Jurkat, Clone E6-1 (cell line): ENCODE measurements at regions not wholly inside any gene's neighbourhood (a gene's known extent, or its start where the extent isn't known, plus 50 kb on each side); places are given as distances from the start of the nearest gene placed in this dataset.
"Not testable (repeated sequence)": the region's sequence is repeated elsewhere in the genome, so short reads cannot be mapped to it uniquely, and the experiment has no call there.

ENCODE experiments used
- DNase-seq: peaks from one replicate; pipeline ENCODE4 v3.0.0-alpha.2; 2011; ENCODE audit warnings: low read depth, low spot score
- H3K4me3 ChIP-seq: 2 replicates; pipeline ENCODE4 v1.5.1; 2011; ENCODE audit warnings: mild to moderate bottlenecking, low read length, control low read depth, moderate library complexity

DNA sequence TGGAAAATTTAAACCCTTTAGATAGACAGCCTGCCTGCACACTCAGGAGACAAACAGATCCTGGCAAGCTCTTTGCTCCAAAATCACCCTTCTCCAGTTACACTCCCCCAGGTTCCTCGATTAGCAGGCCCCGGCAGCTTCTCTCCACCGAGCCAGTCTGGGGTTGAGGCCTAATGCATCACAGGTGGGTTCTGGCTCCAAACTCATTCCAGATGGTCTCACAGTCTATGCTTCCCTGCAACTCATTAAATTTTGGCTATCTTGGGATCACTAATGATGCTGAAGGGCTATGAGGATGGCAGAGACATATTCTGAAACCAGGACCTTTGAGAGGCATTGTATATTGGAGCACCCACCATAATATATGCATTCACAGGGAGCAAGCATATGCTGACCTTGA lies 559.8 kb upstream of the USP24 start:
- no peak for DNase-seq
- no peak overlapping the region for H3K4me3 ChIP-seq

GRCh38 chr1:55774446-55774845 lies 559.3 kb upstream of the USP24 start:
- DNase-seq = no peak
- H3K4me3 ChIP-seq = no peak overlapping the region

- no peak overlapping the region for H3K4me3 ChIP-seq
- DNase-seq = no peak
Measured at GRCh38 chr1:55773211-55773940, 558.2 kb upstream of the USP24 start.

DNA sequence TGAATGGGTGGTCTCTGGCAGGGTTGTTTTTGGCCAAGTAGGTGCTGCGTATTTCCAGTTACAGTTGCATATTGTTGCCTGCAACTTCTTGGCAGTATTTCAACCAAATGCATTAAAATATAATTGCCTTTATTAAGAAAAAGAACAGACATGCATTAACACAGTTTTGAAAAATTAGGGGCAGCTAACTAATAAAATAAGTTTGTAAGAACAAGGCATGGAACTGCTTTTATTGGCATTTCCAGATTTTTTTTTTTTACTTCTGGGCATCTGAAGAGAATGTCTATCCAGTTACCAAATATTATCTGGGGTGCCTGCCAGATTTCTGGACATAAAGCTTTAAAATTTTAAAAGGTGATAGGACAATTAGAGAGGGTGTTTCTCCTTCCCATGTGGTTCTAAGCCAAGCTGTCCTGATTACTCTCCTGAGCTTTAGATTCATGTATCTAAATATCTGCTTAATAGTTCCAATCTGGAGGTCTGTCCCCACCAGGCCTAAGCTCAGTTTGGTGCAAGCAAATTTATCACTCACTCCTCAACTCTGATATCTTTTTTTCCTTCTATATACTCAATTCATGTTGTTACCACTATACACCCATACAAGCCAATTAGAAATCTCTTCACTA lies 553.3 kb upstream of the USP24 start:
- no peak for DNase-seq
- no peak overlapping the region for H3K4me3 ChIP-seq

- DNase-seq = no peak
- no peak overlapping the region for H3K4me3 ChIP-seq
Measured at GRCh38 chr1:55767171-55767570, 552.0 kb upstream of the USP24 start.

GRCh38 chr1:55765505-55765904 lies 550.3 kb upstream of the USP24 start:
- not testable (repeated sequence) for DNase-seq, H3K4me3 ChIP-seq

GRCh38 chr1:55751776-55752175 lies 536.6 kb upstream of the USP24 start:
- H3K4me3 ChIP-seq = no peak overlapping the region
- no peak for DNase-seq

DNA sequence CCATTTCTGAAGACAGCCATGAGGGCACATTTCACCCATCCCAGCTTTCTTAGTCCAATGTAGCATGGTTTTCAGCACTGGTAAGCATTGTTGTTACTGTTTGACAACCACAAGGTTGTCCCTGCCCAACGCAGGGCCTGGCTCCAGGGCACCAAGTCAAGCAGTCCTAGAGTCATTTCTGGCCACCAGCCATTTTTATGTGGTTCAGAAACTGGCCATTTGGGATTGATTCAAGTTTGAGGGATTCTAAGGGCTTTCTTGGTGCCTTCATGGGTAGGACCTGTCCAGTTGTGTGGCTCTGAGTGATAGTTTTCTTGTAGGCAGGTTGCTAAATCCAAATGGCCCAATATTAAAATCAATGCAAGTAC lies 535.4 kb upstream of the USP24 start:
- H3K4me3 ChIP-seq = no peak overlapping the region
- DNase-seq = no peak

GRCh38 chr1:55749975-55750627 lies 534.9 kb upstream of the USP24 start:
- H3K4me3 ChIP-seq = no peak overlapping the region
- DNase-seq = no peak

- no peak for DNase-seq
- H3K4me3 ChIP-seq = no peak overlapping the region
Measured at GRCh38 chr1:55747408-55747841, 532.3 kb upstream of the USP24 start.

DNA sequence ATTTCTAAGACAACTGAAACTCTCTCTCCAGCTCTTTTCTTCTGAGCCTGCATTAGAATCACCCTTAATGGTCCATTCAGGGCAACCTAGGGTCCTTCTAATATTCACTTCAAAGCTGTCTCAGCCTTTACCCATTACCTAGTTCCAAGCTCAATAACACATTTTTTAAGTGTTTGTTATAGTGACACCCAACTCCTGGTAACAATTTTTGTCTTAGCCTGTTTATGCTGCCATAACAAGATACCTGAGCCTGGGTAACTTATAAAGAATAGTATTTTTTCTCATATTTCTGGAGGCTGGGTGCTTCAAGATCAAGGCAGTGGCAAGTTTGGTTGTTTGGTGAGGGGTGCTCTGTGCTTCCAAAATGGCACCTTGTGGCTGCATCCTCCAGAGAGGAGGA lies 531.5 kb upstream of the USP24 start:
- DNase-seq = no peak
- H3K4me3 ChIP-seq = no peak overlapping the region

- no peak for DNase-seq
- no peak overlapping the region for H3K4me3 ChIP-seq
Measured at GRCh38 chr1:55741516-55741915, 526.4 kb upstream of the USP24 start.

GRCh38 chr1:55735106-55735505 lies 519.9 kb upstream of the USP24 start:
- no peak overlapping the region for H3K4me3 ChIP-seq
- no peak for DNase-seq

GRCh38 chr1:55726994-55727393 lies 511.8 kb upstream of the USP24 start:
- no peak for DNase-seq
- H3K4me3 ChIP-seq = no peak overlapping the region

- no peak for DNase-seq
- no peak overlapping the region for H3K4me3 ChIP-seq
Measured at GRCh38 chr1:55725378-55725777, 510.2 kb upstream of the USP24 start.

GRCh38 chr1:55724551-55725325 lies 509.6 kb upstream of the USP24 start:
- no peak for DNase-seq
- H3K4me3 ChIP-seq = no peak overlapping the region

- no peak for DNase-seq
- H3K4me3 ChIP-seq = no peak overlapping the region
Measured at GRCh38 chr1:55723001-55723400, 507.8 kb upstream of the USP24 start.

DNA sequence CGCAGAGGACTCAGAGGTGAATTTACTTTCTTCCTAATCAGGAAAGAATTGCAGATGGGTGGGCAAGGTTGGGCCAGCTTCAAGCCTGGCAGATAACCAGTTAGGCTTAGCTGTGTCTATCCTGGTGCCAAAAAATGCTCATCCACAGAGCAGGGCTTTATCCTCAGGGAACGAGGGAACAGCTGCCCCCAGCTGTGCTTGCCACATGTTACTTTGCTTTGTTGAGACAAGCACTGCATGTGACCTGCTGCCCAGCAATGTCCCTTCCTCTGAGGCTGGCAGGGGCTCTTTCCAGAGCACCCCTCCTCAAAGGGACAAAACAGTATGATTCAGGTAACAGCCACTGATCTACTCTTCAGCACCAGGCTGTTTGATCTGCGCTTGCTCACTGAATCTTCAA lies 505.1 kb upstream of the USP24 start:
- no peak overlapping the region for H3K4me3 ChIP-seq
- no peak for DNase-seq

DNA sequence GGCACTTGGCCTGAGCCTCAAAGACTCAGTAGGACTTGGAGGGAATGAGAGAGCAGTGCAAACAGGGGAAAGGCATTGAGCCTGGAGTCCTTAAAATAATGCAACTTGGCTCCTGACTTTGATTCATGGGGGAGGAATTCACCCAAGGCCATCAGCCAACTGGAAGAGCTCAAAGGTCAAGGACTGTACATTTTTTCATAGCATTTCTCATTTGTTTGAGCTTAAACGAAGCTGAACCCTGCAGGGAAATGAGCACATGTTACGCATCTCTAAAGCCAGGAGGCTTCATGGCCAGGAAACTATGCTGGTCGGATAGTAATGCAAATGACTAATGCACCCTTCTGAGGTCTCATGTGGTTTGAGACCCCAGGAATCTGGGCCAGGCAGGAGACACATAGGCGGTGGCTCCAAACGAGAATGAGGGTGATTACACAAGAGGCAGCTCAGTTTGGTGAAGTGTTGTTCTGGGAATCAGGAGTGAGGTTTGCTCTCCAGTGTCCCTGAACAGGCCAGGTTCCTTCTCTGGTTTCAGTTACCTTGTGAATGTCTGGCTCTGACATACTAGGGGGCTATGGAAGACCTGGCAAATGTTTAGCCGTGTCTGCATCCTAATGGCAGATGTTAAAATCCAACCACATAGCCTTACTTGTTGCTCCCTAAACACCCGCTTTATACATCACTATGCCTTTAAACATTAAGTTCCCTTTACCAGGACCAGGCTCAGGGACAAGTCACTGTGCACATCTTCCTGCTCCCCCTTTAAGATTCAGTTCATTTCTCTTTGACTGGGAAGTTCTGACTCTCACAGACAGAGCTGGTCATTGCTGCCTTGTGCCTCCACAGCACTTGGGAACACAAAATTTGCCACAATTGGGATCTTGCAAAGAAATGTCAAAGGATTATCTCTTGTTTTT lies 503.9 kb upstream of the USP24 start:
- H3K4me3 ChIP-seq = no peak overlapping the region
- no peak for DNase-seq
